ENCODE measurements at regions not wholly inside any gene's neighbourhood (a gene's known extent, or its start where the extent isn't known, plus 50 kb on each side); places are given as distances from the start of the nearest gene placed in this dataset.
"Not testable (repeated sequence)": the region's sequence is repeated elsewhere in the genome, so short reads cannot be mapped to it uniquely, and the experiment has no call there.

DNA sequence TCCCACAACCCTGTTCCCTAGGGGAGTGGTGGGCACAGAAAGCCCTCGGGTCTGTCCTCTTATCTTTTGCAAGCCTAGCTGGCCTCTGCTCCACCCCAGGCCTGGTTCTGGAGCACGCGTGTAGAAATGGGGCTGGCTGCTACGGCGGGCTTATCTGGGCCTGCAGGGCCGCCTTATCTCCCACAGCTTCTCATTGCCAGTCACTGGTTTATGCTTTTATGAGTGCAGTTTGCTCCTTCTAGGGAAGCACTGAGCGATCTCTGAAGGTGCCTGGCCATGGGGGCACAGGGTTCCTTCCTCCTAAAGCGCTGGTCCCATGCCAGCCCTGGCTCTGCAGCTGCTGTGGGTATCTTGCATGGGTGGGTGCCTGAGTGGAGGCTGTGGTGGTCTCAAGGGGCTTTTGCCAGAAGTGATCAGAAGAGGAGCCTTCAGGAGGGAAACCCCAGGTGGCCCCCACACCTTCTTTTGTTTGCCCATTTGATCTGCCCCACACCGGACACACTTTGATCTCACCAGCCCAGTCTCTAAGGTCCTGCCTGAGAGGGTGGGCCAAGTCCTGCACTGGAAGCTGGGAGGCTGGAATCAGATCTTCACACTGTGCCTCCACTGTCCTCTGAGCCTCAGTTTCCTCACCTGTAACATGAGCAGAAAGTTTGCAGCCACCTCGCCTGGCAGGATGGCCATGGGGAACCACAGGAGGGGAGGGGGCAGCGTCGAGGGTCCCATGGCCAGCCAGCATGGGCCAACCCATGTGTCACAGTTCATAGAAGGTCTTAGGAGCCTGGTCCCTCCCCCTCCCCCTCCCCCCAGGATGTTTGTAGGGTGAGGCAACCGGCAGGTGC lies 86.6 kb upstream of the FGF3 start:
- FAIRE-seq = no peak

DNA sequence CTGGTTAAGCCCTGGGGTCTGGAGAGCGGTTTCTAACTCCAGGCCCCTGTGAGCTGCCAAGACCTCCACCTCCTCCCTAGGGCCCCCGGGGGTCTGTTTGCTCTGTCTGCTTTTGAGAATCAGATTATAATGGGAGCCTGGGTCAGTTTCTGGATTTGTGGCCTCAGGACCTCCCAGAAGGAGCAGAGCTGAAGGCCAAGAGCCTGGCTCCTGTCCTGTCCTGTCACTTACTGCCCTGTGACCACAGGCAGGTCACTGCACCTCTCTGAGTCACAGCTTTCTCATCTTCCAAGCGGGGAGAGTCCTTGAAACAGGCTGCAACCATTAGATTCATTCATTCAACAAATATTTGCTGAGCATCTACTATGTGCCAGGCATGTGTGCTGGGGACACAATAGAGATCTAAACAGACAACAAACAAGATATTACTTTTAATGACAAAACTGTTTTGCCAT lies 87.3 kb upstream of the FGF3 start:
- FAIRE-seq = no peak

DNA sequence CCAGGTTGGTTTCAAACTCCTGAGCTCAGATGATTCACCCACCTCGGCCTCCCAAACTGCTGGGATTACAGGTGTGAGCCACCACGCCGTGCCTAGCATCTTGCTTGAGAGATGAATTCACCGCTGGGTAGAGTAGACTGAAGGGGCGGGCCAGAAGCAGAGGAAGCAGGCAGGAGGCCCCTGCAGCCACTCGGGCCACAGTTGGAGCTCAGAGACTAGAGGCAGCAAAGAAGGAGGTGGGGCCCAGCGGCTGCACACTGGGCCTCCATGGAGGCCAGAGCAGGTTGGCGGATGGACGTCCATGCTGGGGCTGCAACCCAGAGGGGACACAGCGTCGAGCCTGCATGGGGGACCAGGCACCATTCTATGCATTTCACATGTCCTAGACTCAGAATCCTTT lies 88.4 kb upstream of the FGF3 start:
- FAIRE-seq = no peak

- no peak for FAIRE-seq
These were observed 89.5 kb upstream of the FGF3 start for GRCh38 chr11:69908511-69909220.

DNA sequence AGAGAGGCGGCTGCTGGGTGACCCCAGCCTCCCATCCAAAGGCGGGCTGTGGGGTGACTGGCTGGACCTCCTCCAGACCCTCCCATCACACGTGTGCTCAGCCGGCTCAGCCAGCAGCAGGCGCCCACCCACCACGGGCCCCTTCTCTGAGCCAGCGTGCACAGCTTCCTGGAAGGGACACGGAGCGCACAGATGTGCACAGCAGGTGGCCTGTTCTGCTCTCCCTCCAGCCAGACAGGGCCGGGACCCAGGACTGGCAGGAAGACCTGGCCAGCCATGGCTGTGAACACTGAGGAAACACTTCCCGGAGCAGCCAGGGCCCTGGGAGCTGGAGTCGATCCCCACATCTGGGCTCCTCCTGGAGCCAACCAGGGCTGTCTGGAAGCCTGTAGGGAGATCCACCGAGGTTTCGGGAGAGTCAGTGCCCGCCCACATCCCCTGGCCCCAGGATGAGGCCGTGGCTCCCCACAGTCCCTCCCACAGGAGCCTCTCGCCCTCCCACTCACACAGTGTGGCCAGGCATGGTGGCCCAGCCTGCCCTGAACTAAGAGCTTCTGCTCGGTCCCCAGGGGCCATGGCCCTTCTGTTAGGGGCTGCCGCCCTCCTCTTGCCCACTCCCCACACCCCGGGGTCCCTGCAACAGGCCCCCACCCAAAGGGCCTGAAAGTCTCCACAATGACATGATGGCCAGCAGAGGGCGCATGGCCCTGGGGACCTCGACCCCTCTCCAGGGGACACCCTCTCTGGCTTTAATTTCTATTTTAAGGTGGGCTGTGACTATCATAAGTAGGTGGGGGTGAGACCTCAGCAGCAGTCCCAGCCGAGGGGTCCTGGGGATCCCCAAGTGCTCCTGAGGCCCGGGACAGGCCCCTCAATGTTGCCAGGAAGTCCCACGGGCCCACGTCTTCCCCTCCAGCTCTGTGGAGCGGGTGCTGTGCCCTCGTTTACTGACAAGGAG lies 90.6 kb upstream of the FGF3 start:
- FAIRE-seq = no peak

GRCh38 chr11:69910519-69911309 lies 91.5 kb upstream of the FGF3 start:
- FAIRE-seq = no peak

DNA sequence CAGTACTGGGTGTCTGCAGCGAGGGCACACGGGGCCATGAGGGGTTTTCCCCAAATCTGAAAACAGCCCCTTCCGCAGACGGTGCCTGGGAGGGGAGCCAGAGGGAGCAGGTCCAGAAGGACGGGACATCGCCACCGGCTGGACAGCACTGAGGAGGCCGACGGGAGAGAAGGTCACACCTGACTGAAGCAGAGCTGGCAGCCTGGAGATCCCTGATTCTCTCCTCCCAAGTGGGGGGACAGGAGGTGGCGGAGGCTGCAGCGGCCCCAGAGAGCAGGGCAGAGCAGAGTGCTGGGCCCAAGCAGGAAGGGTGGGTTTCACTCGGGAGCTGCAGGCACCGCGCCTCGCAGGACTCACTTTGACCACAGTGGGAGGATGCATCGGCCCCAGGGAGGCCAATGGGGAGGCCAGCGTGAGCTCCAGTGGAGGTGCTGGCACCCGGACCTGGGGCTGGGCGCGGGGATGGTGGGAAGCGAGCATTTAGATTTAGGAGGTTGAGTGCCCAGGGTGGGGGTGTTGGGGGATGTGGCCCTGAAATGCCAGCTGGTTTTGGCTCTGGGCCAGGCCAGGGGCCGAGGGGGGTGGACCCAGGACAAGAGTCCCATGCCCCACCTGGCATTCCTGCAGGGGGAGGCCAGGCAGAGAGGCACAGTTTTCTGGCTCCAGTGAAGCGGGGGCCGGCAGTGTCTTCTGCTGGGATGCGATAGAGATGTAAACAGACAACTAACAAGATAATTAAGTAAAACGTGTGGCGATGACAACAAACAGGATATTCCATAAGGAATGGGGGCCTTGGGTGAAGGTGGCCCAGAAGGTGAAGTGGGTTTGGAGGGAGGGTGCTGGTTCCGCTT lies 92.3 kb upstream of the FGF3 start:
- no peak for FAIRE-seq

GRCh38 chr11:69912161-69912910 lies 93.1 kb upstream of the FGF3 start:
- no peak for FAIRE-seq

DNA sequence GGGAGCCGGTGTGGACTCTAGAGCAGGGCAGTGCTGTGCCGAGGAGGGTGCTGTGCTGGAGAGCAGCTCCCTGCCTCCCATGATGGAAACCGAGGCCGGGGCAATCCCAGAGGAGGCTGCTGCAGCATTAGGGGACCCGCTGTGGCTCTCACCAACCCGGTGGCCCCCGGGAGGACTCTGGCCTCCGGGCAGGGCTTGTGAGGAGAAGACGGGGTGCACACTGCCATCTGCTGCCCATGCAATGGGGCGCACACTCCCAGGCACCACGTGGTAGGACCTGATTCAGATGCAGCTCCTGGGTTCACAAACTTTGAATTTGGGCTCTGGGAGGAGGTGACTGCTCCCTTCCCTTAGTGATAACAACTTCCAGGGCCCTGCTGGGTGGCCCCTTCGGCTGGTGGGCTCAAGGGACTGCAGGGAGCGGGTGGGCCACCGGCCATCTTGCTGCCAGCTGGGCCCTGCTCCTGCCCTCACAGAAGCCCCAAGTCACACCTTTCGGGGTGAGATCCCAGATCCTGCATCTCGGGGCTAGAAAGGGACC lies 93.8 kb upstream of the FGF3 start:
- no peak for FAIRE-seq

GRCh38 chr11:69913591-69914285 lies 94.5 kb upstream of the FGF3 start:
- FAIRE-seq = no peak

DNA sequence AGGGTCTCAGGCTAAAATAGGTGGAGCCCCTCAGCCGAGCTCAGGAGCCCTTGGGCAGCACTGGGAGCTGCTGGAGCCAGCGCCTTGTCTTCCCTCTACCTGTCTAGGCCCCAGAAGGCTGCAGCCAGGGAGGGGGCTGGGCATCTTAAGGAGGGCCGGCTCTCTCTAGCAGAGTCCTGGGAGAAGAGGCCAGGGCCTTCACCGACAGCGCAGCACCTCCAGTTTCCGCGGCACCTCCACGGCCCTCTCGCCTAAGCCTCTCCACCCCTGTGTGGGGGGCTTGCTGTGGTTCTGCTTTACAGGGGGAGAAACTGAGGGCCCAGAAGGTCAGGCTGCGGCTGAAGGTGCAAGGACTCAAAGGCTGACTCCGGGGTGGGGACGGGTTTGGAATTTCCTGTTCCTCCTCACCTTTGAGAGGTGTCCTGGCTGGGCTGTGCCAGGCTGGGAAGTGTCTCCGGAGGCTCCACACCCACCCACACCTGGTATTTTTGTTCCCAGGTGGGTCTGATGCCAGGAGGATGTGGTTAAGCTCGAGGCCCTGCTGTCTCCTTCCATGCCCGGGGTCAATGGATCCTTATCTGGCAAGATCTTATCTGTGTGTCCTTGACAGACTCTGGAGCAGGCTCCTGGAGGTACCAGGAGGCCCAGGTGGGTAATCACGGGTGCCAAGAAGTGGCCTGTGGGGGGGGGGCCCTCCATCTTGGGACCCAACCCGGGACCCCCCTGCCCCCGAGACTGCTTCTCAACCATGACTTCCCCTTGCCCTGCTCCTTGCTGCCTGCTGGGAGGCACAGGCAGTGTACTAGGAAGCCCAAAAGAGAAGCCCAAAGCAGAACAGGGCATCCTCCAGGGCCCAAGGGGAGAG lies 95.3 kb upstream of the FGF3 start:
- no peak for FAIRE-seq

GRCh38 chr11:69915151-69915500 lies 95.9 kb upstream of the FGF3 start:
- FAIRE-seq = no peak

GRCh38 chr11:69915501-69916250 lies 96.5 kb upstream of the FGF3 start:
- FAIRE-seq = no peak

DNA sequence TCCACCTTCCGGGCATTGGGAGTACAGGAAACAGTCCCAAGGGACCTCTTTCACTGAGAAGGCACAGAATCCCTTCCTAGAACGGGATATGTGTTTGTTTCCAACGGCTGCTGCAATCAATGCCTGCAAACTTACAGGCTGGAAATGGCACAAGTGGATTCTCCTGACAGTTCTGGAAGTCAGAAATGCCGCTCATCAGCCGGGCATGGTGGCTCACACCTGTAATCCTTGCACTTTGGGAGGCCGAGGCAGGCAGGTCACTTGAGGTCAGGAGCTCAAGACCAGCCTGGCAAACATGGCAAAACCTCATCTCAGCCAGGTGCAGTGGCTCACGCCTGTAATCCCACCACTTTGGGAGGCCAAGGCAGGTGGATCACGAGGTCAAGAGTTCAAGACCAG lies 97.0 kb upstream of the FGF3 start:
- not testable (repeated sequence) for FAIRE-seq

GRCh38 chr11:69916806-69917387 lies 97.7 kb upstream of the FGF3 start:
- FAIRE-seq = no peak

- FAIRE-seq = no peak
These were observed 98.3 kb upstream of the FGF3 start for GRCh38 chr11:69917529-69917928.

DNA sequence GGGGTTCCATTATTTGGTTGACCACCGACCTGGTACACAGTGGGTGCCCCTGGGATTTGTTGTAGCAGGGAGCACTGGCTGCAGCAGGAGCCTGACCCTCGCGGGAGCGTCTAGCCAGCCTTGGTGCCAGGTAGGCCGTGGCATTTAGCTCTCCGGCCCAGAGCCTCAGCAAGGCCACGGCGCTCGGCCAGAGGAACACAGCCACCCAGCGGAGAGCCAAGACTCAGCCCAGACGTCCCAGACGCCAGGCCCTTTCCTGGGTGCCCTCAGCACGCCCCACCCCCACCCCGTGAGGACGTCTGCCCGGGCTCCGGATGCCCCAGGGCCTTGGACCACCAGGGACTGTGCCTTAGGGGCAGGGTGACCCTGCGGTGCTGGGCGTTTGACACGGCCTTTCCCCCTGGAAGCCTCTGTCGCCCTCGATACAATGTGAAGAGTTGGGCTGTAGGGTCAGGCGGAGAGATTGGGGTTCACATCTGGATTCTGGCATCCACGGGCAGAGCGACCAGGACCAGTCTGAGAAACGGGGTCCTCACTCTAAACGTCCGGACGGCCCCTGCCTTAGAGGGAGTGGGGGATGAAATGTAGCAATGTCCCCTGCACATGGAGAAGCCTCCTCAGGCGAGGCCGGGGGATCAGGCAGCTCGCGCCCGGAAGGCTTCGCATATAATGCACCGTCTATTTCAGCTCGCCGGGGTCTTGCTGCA lies 99.2 kb upstream of the FGF3 start:
- no peak for FAIRE-seq

All from colon (tissue), 2 donors.